SK-N-SH treated with all-trans-retinoic acid at 6 μM for 48 hours (cell line): ENCODE measurements at regions not wholly inside any gene's neighbourhood (a gene's known extent, or its start where the extent isn't known, plus 50 kb on each side); places are given as distances from the start of the nearest gene placed in this dataset.

Experiments
- ARNTL ChIP-seq: fragments of 450-650 bp; formaldehyde crosslinking; IDR thresholded peaks from 2 replicates; pipeline ENCODE4 v1.5.0; 2020; ENCODE audit warnings: low read depth, mild to moderate bottlenecking, moderate library complexity, borderline replicate concordance
- CREB5 ChIP-seq: fragments of 250-450 bp; sonication (Bioruptor Pico); IDR thresholded peaks from 2 replicates; pipeline ENCODE4 v1.5.1; 2020; ENCODE audit warnings: low read depth, mild to moderate bottlenecking, moderate library complexity
- CSRNP3 ChIP-seq: fragments of 250-450 bp; sonication (Bioruptor Pico); IDR thresholded peaks from 2 replicates; pipeline ENCODE4 v1.5.1; 2021; ENCODE audit warnings: mild to moderate bottlenecking, moderate library complexity
- ESRRG ChIP-seq: fragments of 250-450 bp; sonication (Bioruptor Pico); IDR thresholded peaks from 2 replicates; pipeline ENCODE4 v1.6.1; 2021; ENCODE audit warnings: mild to moderate bottlenecking
- ISL1 ChIP-seq: fragments of 250-450 bp; sonication (Bioruptor Pico); IDR thresholded peaks from 2 replicates; pipeline ENCODE4 v2.1.2; 2022; ENCODE audit warnings: mild to moderate bottlenecking, moderate library complexity
- OSR1 ChIP-seq: fragments of 250-450 bp; sonication (Bioruptor Pico); IDR thresholded peaks from 2 replicates; pipeline ENCODE4 v1.8.0; 2022; ENCODE audit warnings: moderate library complexity, mild to moderate bottlenecking, inconsistent platforms
- PATZ1 ChIP-seq: fragments of 250-450 bp; sonication (Bioruptor Pico); IDR thresholded peaks from 2 replicates; pipeline ENCODE4 v1.8.0; 2020; ENCODE audit warnings: mild to moderate bottlenecking, moderate library complexity, borderline replicate concordance
- PPARA ChIP-seq: fragments of 250-450 bp; sonication (Bioruptor Pico); IDR thresholded peaks from 2 replicates; pipeline ENCODE4 v1.5.0; 2020; ENCODE audit warnings: mild to moderate bottlenecking, borderline replicate concordance
- RARB ChIP-seq: fragments of 250-450 bp; sonication (Bioruptor Pico); IDR thresholded peaks from 2 replicates; pipeline ENCODE4 v1.8.0; 2021; ENCODE audit warnings: mild to moderate bottlenecking, moderate library complexity
- TCF4 ChIP-seq: fragments of 250-450 bp; sonication (Bioruptor Pico); IDR thresholded peaks from 2 replicates; pipeline ENCODE4 v1.8.0; 2021; ENCODE audit warnings: mild to moderate bottlenecking, moderate library complexity, borderline replicate concordance
- ZC3H10 ChIP-seq: fragments of 250-450 bp; sonication (Bioruptor Pico); IDR thresholded peaks from 2 replicates; pipeline ENCODE4 v1.5.1; 2021; ENCODE audit warnings: mild to moderate bottlenecking, moderate library complexity
- ZFP30 ChIP-seq: fragments of 450-650 bp; formaldehyde crosslinking; IDR thresholded peaks from 2 replicates; pipeline ENCODE4 v1.5.0; 2022; ENCODE audit warnings: mild to moderate bottlenecking, moderate library complexity
- ZNF565 ChIP-seq: fragments of 450-650 bp; formaldehyde crosslinking; conservative IDR thresholded peaks from 2 replicates; pipeline ENCODE4 v1.5.0; 2020; ENCODE audit warnings: low read depth, mild to moderate bottlenecking, moderate library complexity

GRCh38 chr5:56326116-56326515 lies 93.0 kb upstream of the ANKRD55 start:
- TF ChIP-seq ZNF565 (CRISPR knock-in tag): no peak
- TF ChIP-seq CREB5: no peak
- no peak for TF ChIP-seq OSR1 (CRISPR knock-in tag)
- no peak for TF ChIP-seq PPARA
- no peak for TF ChIP-seq PATZ1 (CRISPR knock-in tag)
- no peak for TF ChIP-seq ZFP30 (CRISPR knock-in tag)
- no peak for TF ChIP-seq CSRNP3 (CRISPR knock-in tag)
- TF ChIP-seq RARB (CRISPR knock-in tag): no peak
- no peak for TF ChIP-seq ZC3H10
- TF ChIP-seq ARNTL: no peak
- TF ChIP-seq ESRRG: no peak
- no peak for TF ChIP-seq TCF4 (CRISPR knock-in tag)
- no peak for TF ChIP-seq ISL1 (CRISPR knock-in tag)
